ENCODE measurements at regions not wholly inside any gene's neighbourhood (a gene's known extent, or its start where the extent isn't known, plus 50 kb on each side); places are given as distances from the start of the nearest gene placed in this dataset.

GRCh38 chr3:28130836-28131235 lies 110.6 kb upstream of the CMC1 start:
- Histone ChIP-seq H3K4me3 (no peak overlapping the region), H3K9me3 (no peaks in the 10 kb centered on the region), H3K4me1 (no peaks in the 10 kb centered on the region), H3K27me3 (no peaks in the 10 kb centered on the region), H3K27ac (no peak overlapping the region), H3K36me3 (no peaks in the 10 kb centered on the region)
- intact Hi-C loops (cut with DNase I; ENCODE audit: low total_unique reads): no loop called here
- WGBS, 5 donors: 68 to 80% (median 73%) methylated on average over 2 of the region's 2 CpGs
- no peak for DNase-seq
- TF ChIP-seq EP300 (IDR thresholded peaks at IDR 0.05) (no peak), CTCF (IDR thresholded peaks at IDR 0.05) (no peak), POLR2A (IDR thresholded peaks at IDR 0.05) (no peak), POLR2AphosphoS5 (IDR thresholded peaks at IDR 0.05) (no peak)

GRCh38 chr3:28132941-28133340 lies 108.5 kb upstream of the CMC1 start:
- Histone ChIP-seq H3K27me3 (no peaks in the 10 kb centered on the region), H3K36me3 (no peaks in the 10 kb centered on the region), H3K27ac (no peak overlapping the region), H3K9me3 (no peaks in the 10 kb centered on the region), H3K4me1 (no peaks in the 10 kb centered on the region), H3K4me3 (no peak overlapping the region)
- WGBS, 5 donors: 72 to 80% (median 73%) methylated on average over 5 of the region's 5 CpGs
- DNase-seq: no peak
- intact Hi-C loops (cut with DNase I; ENCODE audit: low total_unique reads): no loop called here
- TF ChIP-seq POLR2AphosphoS5 (IDR thresholded peaks at IDR 0.05) (no peak), CTCF (IDR thresholded peaks at IDR 0.05) (no peak), EP300 (IDR thresholded peaks at IDR 0.05) (no peak), POLR2A (IDR thresholded peaks at IDR 0.05) (no peak)

DNA sequence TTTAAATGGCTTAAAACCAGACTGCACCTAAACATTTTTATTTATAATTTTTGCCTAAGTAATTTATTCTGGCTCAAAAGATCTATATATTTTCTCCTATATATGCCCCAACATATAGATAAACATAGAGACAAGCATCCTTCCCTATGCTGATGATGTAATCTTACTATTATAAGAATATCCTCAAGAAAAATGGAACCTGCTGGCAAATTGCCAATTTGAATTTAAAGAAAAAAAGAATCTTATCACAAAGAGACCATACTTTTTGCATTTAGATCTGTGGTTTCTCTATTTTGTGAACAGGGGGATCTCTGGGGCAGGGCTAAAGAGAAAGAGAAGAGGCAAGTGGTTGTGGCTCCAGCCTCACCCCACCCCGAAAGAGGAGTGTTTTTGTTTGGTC lies 107.2 kb upstream of the CMC1 start:
- no peak for TF ChIP-seq EP300 (IDR thresholded peaks at IDR 0.05)
- TF ChIP-seq POLR2A (IDR thresholded peaks at IDR 0.05): no peak
- TF ChIP-seq CTCF (IDR thresholded peaks at IDR 0.05): no peak
- no peak for TF ChIP-seq POLR2AphosphoS5 (IDR thresholded peaks at IDR 0.05)

DNA sequence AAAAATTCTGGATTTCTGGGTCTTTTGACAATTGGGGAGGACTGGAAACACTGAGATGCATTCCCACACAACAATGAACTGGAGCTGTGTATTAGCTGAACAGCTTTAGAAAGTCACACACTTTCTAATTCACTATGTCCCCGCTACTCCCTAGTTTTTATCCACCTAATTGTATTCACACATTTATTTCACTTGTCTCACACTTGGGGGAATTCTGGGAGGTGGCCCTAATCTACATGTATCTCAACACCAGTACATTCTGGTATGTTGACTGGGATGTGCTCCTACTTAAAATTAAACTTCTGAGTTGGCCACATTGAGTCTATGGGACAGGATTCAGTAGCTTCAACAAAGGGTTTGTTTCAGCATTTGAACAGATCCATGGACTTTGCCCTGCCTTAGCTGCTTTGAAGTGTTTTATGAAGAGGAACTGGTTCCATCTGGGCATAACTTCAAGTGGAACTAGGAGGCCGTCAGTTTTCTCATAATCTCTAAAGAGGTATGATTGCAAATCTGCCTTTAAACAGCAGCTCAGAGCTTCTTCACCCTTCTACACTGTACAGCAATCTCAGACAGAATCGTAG lies 106.5 kb upstream of the CMC1 start:
- intact Hi-C loops (cut with DNase I; ENCODE audit: low total_unique reads): no loop called here
- H3K9me3 ChIP-seq: no peaks in the 10 kb centered on the region
- TF ChIP-seq EP300 (IDR thresholded peaks at IDR 0.05): no peak
- TF ChIP-seq CTCF (IDR thresholded peaks at IDR 0.05): no peak
- TF ChIP-seq POLR2AphosphoS5 (IDR thresholded peaks at IDR 0.05): no peak
- no peak for TF ChIP-seq POLR2A (IDR thresholded peaks at IDR 0.05)
- DNase-seq: peak in 1 of 2 donors; percentile 48
- no peaks in the 10 kb centered on the region for H3K36me3 ChIP-seq
- H3K4me3 ChIP-seq: no peak overlapping the region
- H3K27me3 ChIP-seq: no peaks in the 10 kb centered on the region
- H3K4me1 ChIP-seq: peaks cover 0 to 7% (median 5%) of the 10 kb centered on the region in 4 donors
- H3K27ac ChIP-seq: no peak overlapping the region
- WGBS, 5 donors: 48 to 61% (median 53%) methylated on average over 3 of the region's 3 CpGs

More for the DNA sequence above, 107.2 kb upstream of the CMC1 start:
- Histone ChIP-seq H3K4me3 (no peak overlapping the region), H3K27ac (no peak overlapping the region), H3K4me1 (peaks cover 0 to 7% (median 2%) of the 10 kb centered on the region in 4 donors), H3K9me3 (no peaks in the 10 kb centered on the region), H3K36me3 (no peaks in the 10 kb centered on the region), H3K27me3 (no peaks in the 10 kb centered on the region)
- WGBS, 5 donors: 73 to 84% (median 79%) methylated on average over 1 of the region's 1 CpG
- no peak for DNase-seq
- intact Hi-C loops (cut with DNase I; ENCODE audit: low total_unique reads): no loop called here
